HepG2 (cell line): ENCODE measurements at regions not wholly inside any gene's neighbourhood (a gene's known extent, or its start where the extent isn't known, plus 50 kb on each side); places are given as distances from the start of the nearest gene placed in this dataset.

ENCODE experiments used
- ATAC-seq: fragments of 200-7000 bp; cut with Tn5 transposase; 3 replicates; pipeline ENCODE4 v1.9.1; 2020; ENCODE audit warnings: mild to moderate bottlenecking, moderate library complexity
- BruUV-seq: library from RNA; stranded (reverse); fragments of 400-500 nt; replicated peaks from 2 replicates; lab custom pipeline; 2021; lab: Mats Ljungman, UMichigan
- CTCF ChIA-PET: fragments of 300-600 bp; formaldehyde crosslinking; extraction: SDS; loops from one replicate; lab custom pipeline; 2021; ENCODE audit warnings: low total read pairs, inconsistent platforms, low intra/inter-chr PET ratio; lab: Yijun Ruan, JAX
- POLR2A ChIA-PET: fragments of 350-600 bp; sonication (Branson Sonifier 250); formaldehyde crosslinking; loops from one replicate; lab custom pipeline; 2020; ENCODE audit warnings: antibody characterized with exemption, inconsistent platforms; lab: Yijun Ruan, JAX
- DNase-seq: peaks from one replicate; pipeline ENCODE4 v3.0.0-alpha.2; 2015; ENCODE audit warnings: low spot score
- FAIRE-seq: peaks from 3 replicates; lab custom pipeline; 2011; peaks lifted over from hg19 to GRCh38; lab: Jason Lieb, UNC
- H2AFZ ChIP-seq: one replicate; pipeline ENCODE4 v1.6.1; 2011; ENCODE audit warnings: low read length, inconsistent platforms
- H3K27ac ChIP-seq: fragments of 300-600 bp; 3 replicates; pipeline ENCODE4 v1.8.0; 2011; ENCODE audit warnings: mixed run types, mild to moderate bottlenecking, mixed read lengths, low read length, inconsistent platforms; ENCODE audit not compliant: insufficient read depth; ENCODE audit errors: extremely low read length
- H3K27me3 ChIP-seq, 2 experiments: fragments of 200-600 bp in 1 of 2; 2 replicates in 1 of 2; 3 replicates in 1 of 2; pipeline versions ENCODE4 v1.6.0 to v1.8.0; 2011; ENCODE audit warnings: low read length in 2 of 2, mild to moderate bottlenecking in 2 of 2, moderate library complexity in 2 of 2, inconsistent platforms in 1 of 2; ENCODE audit not compliant: insufficient read depth in 2 of 2, control insufficient read depth in 1 of 2
- H3K36me3 ChIP-seq, 2 experiments: fragments of 200-600 bp in 1 of 2; replicated peaks in 1 of 2; 2 replicates in 1 of 2; 3 replicates in 1 of 2; pipeline versions ENCODE4 v1.5.1 to v1.8.0; 2011; ENCODE audit warnings: low read length in 2 of 2, inconsistent platforms in 1 of 2; ENCODE audit not compliant: insufficient read depth in 2 of 2, control insufficient read depth in 1 of 2
- H3K4me1 ChIP-seq: 2 replicates; pipeline ENCODE4 v1.5.1; 2012; ENCODE audit warnings: low read length, inconsistent platforms; ENCODE audit not compliant: insufficient read depth
- H3K4me2 ChIP-seq: 2 replicates; pipeline ENCODE4 v1.6.0; 2011; ENCODE audit warnings: low read depth, low read length, inconsistent platforms
- H3K4me3 ChIP-seq, 3 experiments: fragments of 200-600 bp in 1 of 3; sonication (generic), shearing (Covaris generic) in 1 of 3; replicated peaks in 1 of 3; 2 replicates each; pipeline ENCODE4 v1.5.1; 2011 to 2016; ENCODE audit warnings: low read length in 3 of 3, inconsistent platforms in 2 of 3, low read depth in 2 of 3, mild to moderate bottlenecking in 2 of 3, control low read depth in 1 of 3, mixed read lengths in 1 of 3; ENCODE audit not compliant: insufficient read depth in 1 of 3
- H3K79me2 ChIP-seq: one replicate; pipeline ENCODE4 v1.6.1; 2011; ENCODE audit warnings: low read length, inconsistent platforms; ENCODE audit not compliant: insufficient read depth
- H3K9ac ChIP-seq: 2 replicates; pipeline ENCODE4 v1.6.0; 2011; ENCODE audit warnings: mild to moderate bottlenecking, low read depth, low read length, inconsistent platforms; ENCODE audit not compliant: insufficient read depth
- H3K9me3 ChIP-seq: 2 replicates; pipeline ENCODE4 v1.5.1; 2012; ENCODE audit warnings: mild to moderate bottlenecking, low read length
- H4K20me1 ChIP-seq: 2 replicates; pipeline ENCODE4 v1.6.0; 2011; ENCODE audit warnings: inconsistent platforms, mild to moderate bottlenecking, low read length, moderate library complexity; ENCODE audit not compliant: insufficient read depth
- CENPX ChIP-seq: sonication (generic); formaldehyde crosslinking; IDR thresholded peaks from 2 replicates; pipeline ENCODE4 v1.9.0; 2021; ENCODE audit warnings: mild to moderate bottlenecking, missing genetic modification reagents, moderate library complexity
- DNMT1 ChIP-seq: sonication (generic); formaldehyde crosslinking; IDR thresholded peaks from 2 replicates; pipeline ENCODE4 v1.5.1; 2020; ENCODE audit warnings: mild to moderate bottlenecking, missing genetic modification reagents
- EED ChIP-seq: sonication (generic); formaldehyde crosslinking; IDR thresholded peaks from 2 replicates; pipeline ENCODE4 v1.5.0; 2020; ENCODE audit warnings: mild to moderate bottlenecking, missing genetic modification reagents
- ETV5 ChIP-seq: IDR thresholded peaks from 2 replicates; pipeline ENCODE4 v1.6.1; 2018; ENCODE audit warnings: missing biosample characterization, missing genetic modification reagents, inconsistent platforms, borderline replicate concordance
- KLF13 ChIP-seq: sonication (generic); formaldehyde crosslinking; IDR thresholded peaks from 2 replicates; pipeline ENCODE4 v1.4.0; 2020; ENCODE audit warnings: mild to moderate bottlenecking, missing genetic modification reagents
- KLF9 ChIP-seq: IDR thresholded peaks from 2 replicates; pipeline ENCODE4 v1.6.1; 2016; ENCODE audit warnings: low read depth
- MIER3 ChIP-seq: IDR thresholded peaks from 2 replicates; pipeline ENCODE4 v1.6.1; 2016; ENCODE audit warnings: missing compliant biosample characterization, borderline replicate concordance
- NFE2L1 ChIP-seq: sonication (generic); formaldehyde crosslinking; IDR thresholded peaks from 2 replicates; pipeline ENCODE4 v1.4.0; 2020; ENCODE audit warnings: missing genetic modification reagents, mild to moderate bottlenecking, borderline replicate concordance
- RBFOX2 ChIP-seq: fragments of 200-400 bp; formaldehyde crosslinking; IDR thresholded peaks from 2 replicates; pipeline ENCODE4 v1.6.1; 2017; ENCODE audit warnings: low read depth, mild to moderate bottlenecking, low read length
- SIN3A ChIP-seq: IDR thresholded peaks from 2 replicates; pipeline ENCODE4 v1.6.1; 2011; ENCODE audit warnings: low read depth, mild to moderate bottlenecking, control low read depth, low read length, borderline replicate concordance
- SOX5 ChIP-seq: IDR thresholded peaks from 2 replicates; pipeline ENCODE4 v1.6.1; 2016; ENCODE audit warnings: borderline replicate concordance
- SRSF1 ChIP-seq: fragments of 200-400 bp; formaldehyde crosslinking; optimal IDR thresholded peaks from 2 replicates; pipeline ENCODE3; 2017; ENCODE audit warnings: mild to moderate bottlenecking, low read depth, low read length, moderate library complexity
- TEAD3 ChIP-seq: optimal IDR thresholded peaks from 2 replicates; pipeline ENCODE3; 2016; ENCODE audit warnings: borderline replicate concordance
- ZC3H13 ChIP-seq: sonication (generic); formaldehyde crosslinking; IDR thresholded peaks from 2 replicates; pipeline ENCODE4 v1.8.1; 2023; ENCODE audit warnings: mild to moderate bottlenecking, missing genetic modification reagents, moderate library complexity
- ZNF235 ChIP-seq: sonication (generic); formaldehyde crosslinking; IDR thresholded peaks from 2 replicates; pipeline ENCODE4 v1.8.1; 2023; ENCODE audit warnings: mild to moderate bottlenecking, missing genetic modification reagents, borderline replicate concordance
- ZNF296 ChIP-seq: sonication (generic); formaldehyde crosslinking; conservative IDR thresholded peaks from 2 replicates; pipeline ENCODE4 v1.5.0; 2020; ENCODE audit warnings: mild to moderate bottlenecking, missing genetic modification reagents
- ZNF569 ChIP-seq: sonication (generic); formaldehyde crosslinking; IDR thresholded peaks from 2 replicates; pipeline ENCODE4 v1.5.0; 2020; ENCODE audit warnings: mild to moderate bottlenecking, missing genetic modification reagents, moderate library complexity, borderline replicate concordance
- ZNF83 ChIP-seq: sonication (generic); formaldehyde crosslinking; IDR thresholded peaks from 2 replicates; pipeline ENCODE4 v1.4.0; 2020; ENCODE audit warnings: missing genetic modification reagents, mild to moderate bottlenecking, borderline replicate concordance
- in situ Hi-C: cut with HindIII; loops from 2 replicates; pipeline ENCODE4 v1.10.0; 2017; ENCODE audit warnings: low pct_unique_long_range_greater_than_20kb; ENCODE audit not compliant: extremely low pct_ligation_motif_present
- intact Hi-C: fragments of 100-400 bp; cut with micrococcal nuclease; formaldehyde crosslinking; loops from one replicate; pipeline ENCODE4 v1.10.0; 2022; ENCODE audit not compliant: unreplicated experiment
- TF ChIP-seq, protein P1 (sequence below): sonication (generic); formaldehyde crosslinking; IDR thresholded peaks from 2 replicates; pipeline ENCODE4 v1.4.0; 2020; ENCODE audit warnings: mild to moderate bottlenecking, missing genetic modification reagents

DNA sequence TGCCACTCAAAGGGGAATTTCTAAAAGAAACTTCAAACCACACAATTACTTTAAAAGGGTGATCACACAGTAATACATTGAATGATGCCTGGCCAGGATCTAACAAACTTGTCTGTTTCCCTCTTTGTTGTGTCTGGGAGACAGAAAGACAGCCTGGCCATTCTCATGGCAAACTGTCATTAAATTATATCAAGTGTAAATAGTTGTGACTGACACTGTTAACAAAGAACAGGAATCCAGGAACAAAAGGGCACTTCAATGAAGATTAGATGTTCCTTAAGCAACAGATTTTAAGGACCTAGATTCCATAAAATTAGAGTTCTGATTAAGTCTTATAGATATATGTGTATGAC, 383.6 kb downstream of the KCNJ2 start:
- Histone ChIP-seq H3K79me2 (no peaks in the 10 kb centered on the region), H3K36me3 (no peaks in the 10 kb centered on the region), H3K27me3 (no peaks in the 10 kb centered on the region), H4K20me1 (no peaks in the 10 kb centered on the region), H3K9ac (no peak overlapping the region), H3K27ac (no peak overlapping the region), H3K9me3 (peaks cover 6% of the 10 kb centered on the region), H2AFZ (no peak overlapping the region), H3K4me1 (no peaks in the 10 kb centered on the region), H3K4me3 (no peak overlapping the region), H3K4me2 (no peak overlapping the region)
- DNase-seq, result no peak
- ChIA-PET POLR2A (no interaction called here), CTCF (interaction anchor here (1.2 to 2.3 kb wide), 2 partner anchors 984 to 1027 kb away, joined by 3 to 14 read pairs; no protein-coding TSS in a partner anchor)
- in situ Hi-C loops, result loop anchor here (10.0 kb wide), 1 partner anchor 978 kb away; no protein-coding TSS in a partner anchor
- BruUV-seq, result no TSS peak
- intact Hi-C loops, result loop anchor here (5.0 kb wide), 2 partner anchors 986 to 1026 kb away; no protein-coding TSS in a partner anchor
- no peak for ATAC-seq
- FAIRE-seq, result no peak
- TF ChIP-seq TEAD3 (CRISPR knock-in tag) (no peak), KLF9 (CRISPR knock-in tag) (no peak), NFE2L1 (CRISPR knock-in tag) (no peak), ZNF235 (no peak), ZNF569 (CRISPR knock-in tag) (no peak), ZC3H13 (no peak), SOX5 (CRISPR knock-in tag) (no peak), EED (CRISPR knock-in tag) (no peak), RBFOX2 (no peak), MIER3 (CRISPR knock-in tag) (no peak), ZNF296 (CRISPR knock-in tag) (no peak), CENPX (CRISPR knock-in tag) (no peak), KLF13 (CRISPR knock-in tag) (no peak), DNMT1 (no peak), SIN3A (no peak), SRSF1 (no peak), ETV5 (CRISPR knock-in tag) (no peak), ZNF83 (CRISPR knock-in tag) (no peak)
- TF ChIP-seq, protein P1, sequence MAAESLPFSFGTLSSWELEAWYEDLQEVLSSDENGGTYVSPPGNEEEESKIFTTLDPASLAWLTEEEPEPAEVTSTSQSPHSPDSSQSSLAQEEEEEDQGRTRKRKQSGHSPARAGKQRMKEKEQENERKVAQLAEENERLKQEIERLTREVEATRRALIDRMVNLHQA (CRISPR knock-in tag), result no peak
